Umbilical cord (tissue), 1 donor: ENCODE measurements at regions not wholly inside any gene's neighbourhood (a gene's known extent, or its start where the extent isn't known, plus 50 kb on each side); places are given as distances from the start of the nearest gene placed in this dataset.
"Not testable (repeated sequence)": the region's sequence is repeated elsewhere in the genome, so short reads cannot be mapped to it uniquely, and the experiment has no call there.

ENCODE experiments used
- DNase-seq: peaks from one replicate; pipeline ENCODE4 v3.0.0-alpha.2; 2015; ENCODE audit warnings: low spot score

DNA sequence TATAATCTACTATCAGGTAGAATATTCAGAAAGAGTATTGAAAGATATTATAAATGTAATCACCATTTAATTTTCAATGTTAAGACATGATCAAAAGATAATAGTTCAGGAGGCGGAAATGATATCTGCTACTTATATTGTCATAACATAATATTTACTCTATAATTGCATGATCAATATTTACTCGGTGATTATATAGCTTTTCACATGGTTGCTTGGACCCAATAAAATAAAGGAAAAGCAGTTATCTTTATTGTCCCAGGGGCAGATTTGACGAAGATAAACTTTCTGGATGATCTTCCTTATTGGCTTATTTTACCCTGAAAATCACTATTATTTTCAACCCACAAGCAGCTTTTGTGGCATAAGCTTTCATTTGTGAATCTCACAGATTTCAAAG lies 350.4 kb downstream of the HACE1 start:
- no peak for DNase-seq

DNA sequence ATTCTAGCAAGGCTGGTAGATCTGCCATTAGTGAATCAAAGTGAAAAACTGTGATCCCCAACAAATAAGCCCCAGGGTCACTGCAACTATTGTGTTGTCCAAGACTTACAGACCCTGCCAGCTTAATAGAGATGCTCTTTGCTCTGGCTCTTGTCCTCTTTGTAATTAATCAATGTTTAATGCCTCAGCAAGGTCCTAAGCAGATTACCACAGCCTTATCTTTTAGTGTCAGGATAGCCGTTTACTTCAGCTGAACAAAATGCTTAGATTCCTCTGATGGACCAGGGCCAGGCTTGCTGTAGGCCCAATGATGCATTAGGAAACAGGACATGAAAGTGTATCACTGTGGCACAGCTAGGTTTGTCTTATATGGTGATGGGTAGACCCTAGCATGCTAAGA lies 353.3 kb downstream of the HACE1 start:
- DNase-seq, result no peak

DNA sequence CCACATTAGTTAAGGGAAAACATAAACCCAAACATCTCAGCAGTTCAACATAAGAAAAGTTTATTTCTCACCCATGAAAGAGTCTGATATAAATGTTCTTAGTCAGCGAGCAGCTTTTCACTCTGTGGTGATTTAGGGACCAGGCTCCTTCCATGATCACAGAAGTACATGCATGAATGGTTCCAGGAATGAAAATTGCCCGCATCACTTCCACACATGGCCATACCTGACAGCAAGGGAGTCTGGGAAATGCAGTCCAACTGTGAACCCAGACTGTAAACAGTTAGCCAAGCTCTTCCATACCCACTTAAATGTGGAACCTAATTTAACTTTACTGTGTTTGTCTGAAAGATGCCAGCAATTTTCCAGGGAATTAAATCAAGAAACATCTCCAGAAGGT lies 353.9 kb downstream of the HACE1 start:
- DNase-seq, result no peak

DNA sequence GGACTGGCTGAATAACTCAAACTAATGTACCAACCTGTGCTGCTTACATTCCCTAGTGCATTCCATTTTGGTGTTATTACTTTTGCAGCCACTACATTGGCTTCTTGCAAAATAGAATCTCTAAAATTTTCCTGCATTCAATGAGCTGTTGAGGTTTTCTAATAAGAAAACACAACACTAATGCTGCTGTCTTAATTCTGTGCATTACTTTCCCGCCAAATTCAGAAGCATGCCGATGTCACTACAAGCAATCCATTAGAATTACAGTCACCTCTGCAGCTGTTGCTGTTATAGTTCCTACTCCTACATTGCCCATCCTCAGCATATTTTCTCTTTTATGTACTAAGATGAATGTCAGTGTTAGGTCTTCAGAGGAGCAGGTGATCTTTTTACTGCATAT lies 359.5 kb downstream of the HACE1 start:
- DNase-seq, result no peak

DNA sequence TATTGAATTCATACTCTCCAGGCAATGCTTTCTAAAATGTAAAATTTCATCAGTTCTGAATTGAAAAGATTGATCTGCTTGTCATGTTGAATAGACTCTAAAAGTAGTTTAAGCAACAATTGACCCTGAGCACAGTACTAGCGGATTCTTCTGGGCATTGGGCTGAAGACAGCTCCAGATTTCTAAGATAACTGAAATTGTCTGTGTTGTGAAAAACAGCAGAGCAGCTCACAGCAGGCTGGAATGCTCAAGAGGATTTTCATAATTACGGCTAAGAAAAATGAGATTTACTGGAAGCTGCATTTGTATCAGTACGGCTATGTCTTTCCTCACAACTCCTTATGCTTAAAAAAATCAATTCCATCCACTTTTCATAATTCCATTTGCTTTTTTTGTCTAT lies 373.7 kb downstream of the HACE1 start:
- DNase-seq, result peak; percentile 78

DNA sequence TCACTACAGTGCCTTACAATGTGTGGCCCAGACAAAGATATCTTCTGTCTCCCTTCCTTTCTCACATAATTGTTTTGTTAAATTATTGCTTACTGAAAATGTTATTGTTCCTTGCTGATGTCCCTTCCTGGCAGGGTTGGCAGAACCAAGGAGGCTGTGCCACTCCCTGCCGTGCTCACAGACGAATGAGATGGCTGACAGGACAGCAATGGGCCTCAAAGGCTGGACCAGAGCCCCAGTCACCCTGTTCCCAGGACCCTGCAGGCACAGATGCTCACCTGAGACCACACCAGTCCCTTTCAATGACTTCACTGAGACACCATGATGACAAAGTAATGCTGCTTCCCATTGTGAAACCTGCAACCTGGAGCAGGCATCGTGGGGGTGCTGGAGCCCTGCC lies 375.1 kb downstream of the HACE1 start:
- no peak for DNase-seq

DNA sequence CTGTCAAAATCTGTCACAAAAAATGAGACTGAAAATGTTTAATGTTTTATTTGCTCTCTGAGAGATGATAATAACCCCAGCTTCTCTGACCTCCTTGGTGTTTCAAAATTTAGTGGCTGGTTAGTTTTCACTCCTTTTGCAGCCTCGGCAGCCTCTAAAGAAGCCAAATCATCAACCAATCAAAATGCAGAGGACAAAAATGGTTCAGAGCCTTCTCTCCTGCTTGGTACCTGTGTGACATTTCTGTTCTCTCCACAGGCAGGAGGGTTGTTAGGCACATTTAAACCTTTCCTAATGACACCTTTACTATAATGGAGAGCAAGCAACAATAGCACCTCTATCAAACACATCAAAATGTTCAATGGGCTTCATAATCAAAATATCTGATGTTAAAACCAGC lies 375.5 kb downstream of the HACE1 start:
- DNase-seq, result no peak

DNA sequence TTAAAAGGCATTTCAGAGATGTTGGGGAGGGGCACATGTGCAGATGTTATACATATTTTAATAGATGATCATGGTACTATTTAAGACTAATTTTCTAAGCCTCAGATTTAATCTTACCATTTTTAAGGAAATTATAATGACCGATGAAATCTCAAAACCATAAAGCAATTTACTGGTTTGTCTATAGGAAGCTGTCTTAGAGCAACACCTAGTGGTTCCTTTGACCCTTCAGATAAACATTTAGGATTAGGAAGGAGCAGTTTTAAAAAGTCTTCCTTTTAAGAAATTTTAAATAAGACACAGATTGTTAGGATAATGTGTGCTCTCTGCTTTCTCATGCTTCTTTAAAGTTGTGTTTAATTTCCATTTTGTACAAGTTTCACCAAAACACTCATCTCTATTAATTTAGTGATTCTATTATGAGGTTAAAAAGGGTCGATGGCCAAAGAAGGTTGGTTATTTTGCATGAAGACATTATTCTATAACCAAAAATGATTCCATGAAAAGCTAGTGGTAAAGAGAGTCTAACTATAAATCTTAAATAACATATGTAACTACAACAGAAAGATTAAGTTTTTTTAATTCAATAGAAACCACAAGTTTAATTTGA lies 376.4 kb downstream of the HACE1 start:
- peak; percentile 39 for DNase-seq

DNA sequence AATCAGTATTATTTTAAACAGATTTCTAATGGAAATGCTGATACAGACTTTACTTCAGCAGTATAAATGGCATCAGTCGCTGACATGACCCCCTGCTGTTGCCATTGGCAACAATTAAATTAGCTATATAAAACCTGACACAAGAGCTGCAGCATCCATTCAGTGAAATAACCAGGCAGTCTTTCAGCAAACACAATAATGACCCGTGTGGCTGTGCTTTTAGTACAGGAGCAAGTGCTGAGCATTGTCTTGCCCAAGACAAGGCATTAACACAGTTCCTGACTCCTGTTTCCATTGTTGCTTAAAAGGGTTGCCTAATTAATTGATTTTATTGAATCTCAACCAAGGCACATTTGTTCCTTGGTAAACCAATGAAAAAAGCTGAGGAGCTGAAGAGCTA lies 382.1 kb downstream of the HACE1 start:
- DNase-seq, result no peak

DNA sequence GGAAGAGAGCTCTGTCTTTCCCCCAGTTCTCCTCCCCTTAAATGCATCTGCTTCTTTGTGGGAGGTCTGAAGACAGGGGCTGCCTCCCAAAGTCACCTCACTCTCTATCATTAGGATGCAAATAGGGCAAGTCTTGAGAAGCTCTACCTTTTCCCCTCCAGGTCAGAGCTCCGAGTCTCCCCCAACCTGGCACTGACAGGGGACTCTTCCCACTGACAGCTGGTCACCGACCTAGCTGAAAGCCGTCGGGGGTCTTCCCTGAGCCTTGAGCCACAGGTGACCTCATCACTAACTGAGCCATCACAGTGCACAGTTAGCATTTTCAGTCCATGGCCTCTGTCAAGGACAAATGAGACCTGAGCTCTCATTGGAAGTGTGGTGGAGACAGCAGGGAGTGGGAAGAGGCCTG lies 386.7 kb downstream of the HACE1 start:
- DNase-seq, result no peak

DNA sequence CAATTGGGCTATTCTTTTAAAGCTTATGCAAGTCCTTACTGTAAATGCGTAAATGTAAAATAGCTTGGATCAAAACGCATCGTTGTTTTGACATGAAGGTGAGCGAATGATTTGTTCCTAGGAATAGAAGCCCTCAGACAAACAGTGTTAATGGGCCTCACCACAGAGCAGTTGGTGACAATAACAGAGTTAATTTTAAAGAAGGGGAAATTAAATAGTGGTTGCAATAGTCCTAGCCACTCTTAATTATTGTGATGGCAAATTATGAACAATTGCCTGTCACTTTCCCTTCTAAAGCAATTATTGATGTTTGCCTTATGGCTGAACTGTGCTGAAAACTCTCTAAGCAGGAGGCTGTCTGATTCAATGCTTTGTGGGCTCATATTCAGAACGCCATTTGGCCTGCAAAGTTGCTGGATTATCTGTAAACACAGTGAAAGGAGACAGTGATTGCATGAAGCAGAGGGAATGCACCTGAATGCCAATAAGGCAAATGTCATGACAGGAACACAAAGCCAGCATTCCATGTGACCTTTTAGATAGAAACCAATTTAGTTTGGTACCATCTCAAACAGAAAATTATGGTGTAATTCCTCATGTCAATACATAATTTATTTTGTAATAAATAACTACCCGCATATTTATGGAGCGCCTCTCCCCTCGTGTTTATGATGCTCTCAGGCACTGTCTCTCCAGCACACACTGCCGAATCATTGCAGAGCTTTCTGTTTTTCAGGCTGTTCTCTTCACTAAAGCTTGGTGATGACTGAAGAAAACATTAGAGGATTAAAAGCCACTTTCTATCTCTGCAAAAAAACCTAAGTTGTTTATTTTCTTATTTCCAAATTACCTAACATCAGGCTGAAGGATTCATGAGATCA lies 387.5 kb downstream of the HACE1 start:
- no peak for DNase-seq

DNA sequence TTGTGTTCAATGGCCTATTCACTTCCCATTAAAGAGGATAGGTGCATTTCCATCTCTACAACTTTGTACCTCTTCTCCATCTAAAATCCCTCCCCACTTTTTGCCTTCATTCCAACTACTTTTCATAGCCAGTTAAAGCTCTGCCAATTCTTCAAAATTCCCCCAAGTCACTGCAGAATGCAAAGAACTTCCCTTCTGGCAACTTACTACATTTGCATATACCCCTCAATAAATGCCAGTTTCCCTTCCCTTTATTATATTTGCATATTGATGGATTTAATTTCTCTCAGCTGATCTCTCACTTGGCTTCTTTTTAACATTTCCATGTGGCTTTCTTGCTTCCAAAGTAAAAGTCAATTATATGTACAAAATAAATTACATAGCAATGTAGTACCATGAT lies 393.4 kb downstream of the HACE1 start:
- no peak for DNase-seq

DNA sequence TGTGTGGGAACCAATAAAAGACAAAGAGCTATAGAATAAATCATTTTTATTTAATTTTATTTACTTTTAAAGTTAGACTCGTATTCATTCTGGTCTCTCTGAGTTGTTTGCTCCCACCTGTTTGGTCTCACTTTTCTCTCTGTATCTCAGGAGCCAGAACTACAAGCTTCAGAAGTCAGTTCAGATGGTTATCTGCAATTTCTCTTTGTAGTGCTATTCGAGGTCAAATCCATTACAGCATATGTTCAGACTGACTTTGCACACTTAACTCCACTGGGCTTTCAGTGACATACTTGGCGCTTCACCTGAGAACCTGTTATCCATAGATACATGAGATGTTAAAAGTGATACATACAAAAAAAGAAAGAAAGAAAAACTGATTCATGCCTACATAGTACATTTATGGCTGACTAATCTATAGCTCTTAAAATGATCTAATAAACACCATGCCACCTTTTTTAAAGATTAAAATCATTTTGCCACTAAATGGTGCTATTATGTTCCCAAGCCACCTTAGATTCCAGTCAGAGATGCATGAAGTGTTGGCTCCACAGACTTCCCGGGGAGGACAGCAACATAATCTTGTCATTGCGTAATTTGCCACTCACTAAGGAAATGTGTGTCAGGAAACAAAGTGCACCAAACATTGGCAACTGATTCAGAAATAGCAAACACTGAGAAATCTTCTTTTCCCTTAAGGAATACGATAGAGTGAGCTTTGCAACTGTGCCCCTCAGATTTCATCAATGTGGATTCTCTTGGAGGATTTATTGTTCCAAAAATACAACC lies 396.7 kb downstream of the HACE1 start:
- no peak for DNase-seq

DNA sequence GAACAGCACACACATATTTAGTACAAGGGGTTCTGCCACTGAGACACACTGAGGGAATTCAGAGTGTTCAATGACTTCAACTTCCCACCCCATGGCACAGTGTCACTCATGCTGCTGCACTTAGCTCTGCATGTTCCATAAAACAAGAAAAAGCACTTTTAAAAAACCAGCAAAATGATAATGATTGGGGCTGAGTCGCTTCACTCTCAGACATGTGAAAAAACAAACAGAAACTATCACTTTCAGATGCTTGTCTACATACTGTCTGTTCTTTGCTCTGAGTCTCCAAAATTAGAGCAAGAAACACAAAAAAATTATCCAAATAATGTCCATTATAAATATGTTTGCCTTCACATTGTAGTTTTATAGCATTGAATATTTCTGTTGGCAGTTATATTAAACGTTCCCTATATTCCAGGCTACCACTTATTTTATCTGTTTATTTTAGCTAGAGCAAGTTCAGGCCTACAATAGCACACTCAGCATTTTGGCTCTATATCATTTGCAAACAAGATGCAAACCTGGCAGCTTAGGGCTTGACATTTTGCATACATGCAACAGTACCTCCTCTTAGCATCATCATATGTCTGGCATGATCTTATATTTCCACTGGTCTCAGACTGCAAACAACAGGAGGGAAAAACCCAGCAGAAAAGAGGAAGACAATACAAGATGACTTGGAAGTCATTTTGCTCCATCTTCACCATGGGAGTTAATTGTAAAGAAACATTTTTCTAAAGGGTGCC lies 398.8 kb downstream of the HACE1 start:
- DNase-seq, result peak; percentile 2

DNA sequence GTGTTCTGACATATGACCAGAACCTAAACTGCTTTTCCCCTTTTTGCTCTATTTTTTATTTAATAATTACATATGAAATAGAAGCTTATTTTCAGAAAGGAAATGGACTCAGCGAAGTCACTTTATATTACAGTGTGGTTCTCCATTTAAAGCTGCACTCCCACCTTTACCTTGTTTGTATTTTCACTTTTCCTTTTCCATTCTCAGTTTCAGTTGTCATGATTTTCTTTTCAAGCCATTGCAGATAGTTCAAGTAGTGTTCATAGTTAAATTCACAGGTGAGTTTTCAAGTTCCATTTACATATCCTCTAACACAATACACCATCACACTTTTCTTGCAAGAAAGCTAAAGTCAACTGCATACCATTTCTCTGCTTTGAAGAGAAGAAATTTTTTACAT lies 400.2 kb downstream of the HACE1 start:
- no peak for DNase-seq

DNA sequence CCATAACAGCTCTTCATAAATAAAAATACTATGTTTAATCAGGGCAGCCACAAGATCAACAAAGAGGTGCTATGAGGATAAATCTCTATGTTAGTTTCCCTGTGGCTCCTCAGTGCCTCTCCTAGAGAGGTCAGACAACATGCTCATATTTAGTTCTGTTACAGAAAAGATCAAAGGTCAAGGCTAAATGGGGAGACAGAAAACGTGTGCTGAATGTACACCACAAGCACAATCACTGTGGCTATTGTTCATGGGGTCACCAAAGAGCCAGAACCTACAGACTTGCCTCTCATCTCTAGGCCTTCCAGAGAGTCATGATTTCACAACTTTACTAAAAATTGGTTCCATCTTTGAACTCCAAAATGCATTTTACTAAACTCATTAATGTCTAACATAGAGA lies 409.8 kb downstream of the HACE1 start:
- DNase-seq, result no peak

DNA sequence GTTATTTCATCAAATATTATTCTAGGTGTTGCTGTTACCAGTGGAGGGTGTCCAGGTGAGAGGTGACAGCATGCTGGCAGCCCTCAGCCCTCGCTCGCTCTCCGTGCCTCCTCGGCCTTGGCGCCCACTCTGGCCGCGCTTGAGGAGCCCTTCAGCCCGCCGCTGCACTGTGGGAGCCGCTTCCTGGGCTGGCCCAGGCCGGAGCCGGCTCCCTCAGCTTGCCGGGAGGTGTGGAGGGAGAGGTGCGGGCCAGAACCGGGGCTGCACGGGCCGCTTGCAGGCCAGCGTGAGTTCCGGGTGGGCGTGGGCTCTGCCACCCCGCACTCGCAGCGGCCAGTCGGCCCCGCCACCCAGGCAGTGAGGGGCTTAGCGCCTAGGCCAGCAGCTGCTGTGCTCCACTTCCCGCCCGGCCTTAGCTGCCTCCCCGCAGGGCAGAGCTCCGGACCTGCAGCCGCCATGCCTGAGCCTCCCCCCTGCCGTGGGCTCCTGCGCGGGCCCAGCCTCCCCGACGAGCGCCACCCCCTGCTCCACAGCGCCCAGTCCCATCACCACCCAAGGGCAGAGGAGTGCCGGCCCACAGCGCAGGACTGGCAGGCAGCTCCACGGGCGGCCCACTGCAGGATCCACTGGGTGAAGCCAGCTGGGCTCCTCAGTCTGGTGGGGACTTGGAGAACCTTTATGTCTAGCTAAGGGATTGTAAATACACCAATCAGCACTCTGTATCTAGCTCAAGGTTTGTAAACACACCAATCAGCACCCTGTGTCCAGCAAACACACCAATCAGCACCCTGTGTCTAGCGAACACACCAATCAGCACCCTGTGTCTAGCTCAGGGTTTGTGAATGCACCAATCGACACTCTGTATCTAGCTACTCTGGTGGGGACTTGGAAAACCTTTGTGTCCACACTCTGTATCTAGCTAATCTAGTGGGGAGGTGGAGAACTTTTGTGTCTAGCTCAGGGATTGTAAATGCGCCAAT lies 413.3 kb downstream of the HACE1 start:
- DNase-seq, result not testable (repeated sequence)

DNA sequence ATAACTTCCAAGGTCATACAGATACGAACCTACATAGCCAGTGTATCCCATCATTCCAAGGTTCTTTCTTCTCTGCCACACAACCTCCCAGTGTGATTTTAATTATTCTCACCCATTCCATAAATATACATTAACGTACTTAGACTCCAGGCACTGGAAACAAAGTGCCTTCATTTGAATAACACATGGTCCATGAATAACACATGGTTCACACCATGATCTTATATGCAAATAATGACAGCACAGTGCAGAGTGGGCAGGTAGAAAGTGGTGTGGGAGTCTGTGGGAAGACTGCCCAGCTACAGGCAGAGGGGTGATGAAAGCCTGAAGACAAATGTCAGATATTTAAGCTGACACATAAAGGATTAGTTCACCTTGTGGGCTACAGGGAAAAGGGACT lies 425.2 kb downstream of the HACE1 start:
- DNase-seq, result no peak

DNA sequence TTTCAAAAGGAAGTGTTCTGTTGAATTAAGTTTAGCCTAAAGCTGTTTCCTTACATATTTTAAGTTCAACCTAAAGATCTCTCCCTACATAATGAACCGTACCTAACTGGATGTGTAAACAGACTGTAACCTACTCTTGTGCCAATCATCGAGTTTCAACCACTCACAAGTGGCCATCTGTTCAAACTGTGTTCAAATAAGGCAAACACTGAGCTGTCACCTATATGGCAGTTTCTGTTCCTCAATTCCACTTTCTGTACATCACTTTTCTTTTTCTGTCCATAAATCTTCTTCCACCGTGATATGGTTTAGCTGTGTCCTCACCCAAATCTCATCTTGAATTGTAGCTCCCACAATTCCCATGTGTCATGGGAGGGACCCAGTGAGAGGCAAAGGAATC lies 428.6 kb downstream of the HACE1 start:
- DNase-seq, result no peak

DNA sequence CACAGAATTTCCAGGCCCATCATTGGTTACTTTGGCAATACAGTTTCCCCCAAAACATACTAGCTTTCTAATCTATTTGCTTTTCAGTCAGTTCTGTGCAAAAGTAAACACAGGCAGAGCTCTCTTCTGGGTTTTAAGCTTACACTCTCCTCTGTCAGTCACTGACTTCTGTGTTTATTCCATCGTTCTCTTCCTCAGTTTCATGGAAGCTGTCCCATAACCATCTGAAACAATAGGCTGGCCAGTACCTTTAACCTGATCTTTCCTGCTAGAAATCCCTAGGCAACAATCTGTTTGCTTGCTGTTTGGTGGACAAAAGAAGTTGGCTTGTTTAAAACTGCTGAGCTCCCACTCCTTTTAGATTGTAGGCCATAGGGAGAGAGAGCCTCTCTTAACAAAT lies 431.5 kb downstream of the HACE1 start:
- no peak for DNase-seq

DNA sequence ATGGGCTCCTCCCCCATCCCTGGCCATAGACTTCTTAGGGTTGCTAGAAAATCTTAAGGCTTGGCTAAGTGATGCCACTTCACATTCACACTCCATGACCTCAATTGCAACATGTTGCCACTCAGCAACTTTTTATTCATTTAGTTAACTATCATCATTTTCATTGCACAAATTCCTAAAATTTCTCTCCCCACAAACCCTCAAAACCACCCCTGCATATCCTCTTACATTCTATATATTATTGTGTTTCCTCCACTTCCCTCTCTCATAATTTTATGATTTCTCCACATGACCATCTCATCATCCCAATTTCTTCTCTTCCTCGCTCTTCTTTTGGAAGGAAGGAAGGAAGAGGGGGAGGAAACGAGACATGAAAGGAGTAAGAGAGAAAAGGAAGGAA lies 436.0 kb downstream of the HACE1 start:
- no peak for DNase-seq
